ENCODE measurements at regions not wholly inside any gene's neighbourhood (a gene's known extent, or its start where the extent isn't known, plus 50 kb on each side); places are given as distances from the start of the nearest gene placed in this dataset.
"Not testable (repeated sequence)": the region's sequence is repeated elsewhere in the genome, so short reads cannot be mapped to it uniquely, and the experiment has no call there.

GRCh38 chr2:8445580-8445979 is 236.3 kb upstream of the ID2 start:
- Histone ChIP-seq H3K9me3 (replicated peaks; ENCODE audit: low read length) (no peaks in the 10 kb centered on the region), H3K27me3 (ENCODE audit: control insufficient read depth, insufficient read depth, low read length) (no peaks in the 10 kb centered on the region), H3K4me1 (ENCODE audit: control insufficient read depth, insufficient read depth, low read length) (peaks cover 12% of the 10 kb centered on the region), H3K4me2 (ENCODE audit: low read length) (no peak overlapping the region), H3K4me3 (ENCODE audit: low read length) (no peak overlapping the region), H3K9ac (ENCODE audit: low read depth, low read length) (no peak overlapping the region), H3K36me3 (ENCODE audit: insufficient read depth, low read length) (no peaks in the 10 kb centered on the region)

DNA sequence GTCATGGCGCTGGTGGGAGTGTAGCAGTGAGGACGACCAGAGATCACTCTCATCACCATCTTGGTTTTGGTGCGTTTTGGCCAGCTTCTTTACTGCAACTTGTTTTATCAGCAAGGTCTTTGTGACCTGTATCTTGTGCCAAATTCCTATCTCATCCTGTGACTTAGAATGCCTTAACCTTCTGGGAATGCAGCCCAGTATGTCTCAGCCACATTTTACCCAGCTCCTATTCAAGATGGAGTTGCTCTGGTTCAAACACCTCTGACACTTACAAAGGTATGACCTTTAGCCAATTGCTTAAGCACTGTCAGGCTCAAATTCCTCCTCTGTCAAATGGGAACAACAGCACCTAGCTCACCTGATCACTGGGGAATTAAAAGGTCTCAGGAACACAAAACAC is 235.1 kb upstream of the ID2 start:
- H3K4me2 ChIP-seq (ENCODE audit: low read length); H3K9me3 ChIP-seq (replicated peaks; ENCODE audit: low read length); H3K27me3 ChIP-seq (ENCODE audit: control insufficient read depth, insufficient read depth, low read length); H3K4me3 ChIP-seq (ENCODE audit: low read length); H3K9ac ChIP-seq (ENCODE audit: low read depth, low read length); H3K36me3 ChIP-seq (ENCODE audit: insufficient read depth, low read length): not testable (repeated sequence)
- H3K4me1 ChIP-seq (ENCODE audit: control insufficient read depth, insufficient read depth, low read length) = peaks cover 12% of the 10 kb centered on the region

DNA sequence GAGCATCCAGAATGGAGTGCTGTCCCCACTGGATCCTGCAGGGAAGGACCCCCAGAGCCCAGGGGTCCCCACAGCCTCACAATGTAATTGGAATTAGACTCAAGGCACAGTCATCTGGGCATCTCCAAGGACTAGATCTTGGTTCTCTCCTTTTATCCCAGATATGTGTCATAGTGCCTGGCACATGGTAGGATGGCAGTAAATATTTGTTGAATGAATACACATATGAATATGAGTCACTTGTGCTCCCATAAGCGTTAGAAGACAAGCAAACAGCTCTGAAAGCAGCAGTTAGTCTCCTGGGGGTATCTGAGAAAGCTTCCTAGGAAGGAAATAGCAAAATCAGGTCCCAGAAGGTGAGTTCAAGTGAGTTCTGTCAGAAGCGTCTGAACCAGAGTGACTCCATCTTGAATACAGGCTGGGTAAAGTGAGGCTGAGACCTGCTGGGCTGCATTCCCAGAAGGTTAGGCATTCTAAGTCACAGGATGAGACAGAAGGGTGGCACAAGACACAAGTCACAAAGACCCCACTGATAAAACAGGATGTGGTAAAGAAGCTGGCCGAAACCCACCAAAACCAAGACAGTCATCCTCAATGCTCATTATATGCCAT is 234.1 kb upstream of the ID2 start:
- Histone ChIP-seq H3K9me3 (replicated peaks; ENCODE audit: low read length) (no peaks in the 10 kb centered on the region), H3K27me3 (ENCODE audit: control insufficient read depth, insufficient read depth, low read length) (no peaks in the 10 kb centered on the region), H3K4me1 (ENCODE audit: control insufficient read depth, insufficient read depth, low read length) (peaks cover 12% of the 10 kb centered on the region), H3K4me3 (ENCODE audit: low read length) (no peak overlapping the region), H3K36me3 (ENCODE audit: insufficient read depth, low read length) (no peaks in the 10 kb centered on the region), H3K9ac (ENCODE audit: low read depth, low read length) (no peak overlapping the region), H3K4me2 (ENCODE audit: low read length) (no peak overlapping the region)

DNA sequence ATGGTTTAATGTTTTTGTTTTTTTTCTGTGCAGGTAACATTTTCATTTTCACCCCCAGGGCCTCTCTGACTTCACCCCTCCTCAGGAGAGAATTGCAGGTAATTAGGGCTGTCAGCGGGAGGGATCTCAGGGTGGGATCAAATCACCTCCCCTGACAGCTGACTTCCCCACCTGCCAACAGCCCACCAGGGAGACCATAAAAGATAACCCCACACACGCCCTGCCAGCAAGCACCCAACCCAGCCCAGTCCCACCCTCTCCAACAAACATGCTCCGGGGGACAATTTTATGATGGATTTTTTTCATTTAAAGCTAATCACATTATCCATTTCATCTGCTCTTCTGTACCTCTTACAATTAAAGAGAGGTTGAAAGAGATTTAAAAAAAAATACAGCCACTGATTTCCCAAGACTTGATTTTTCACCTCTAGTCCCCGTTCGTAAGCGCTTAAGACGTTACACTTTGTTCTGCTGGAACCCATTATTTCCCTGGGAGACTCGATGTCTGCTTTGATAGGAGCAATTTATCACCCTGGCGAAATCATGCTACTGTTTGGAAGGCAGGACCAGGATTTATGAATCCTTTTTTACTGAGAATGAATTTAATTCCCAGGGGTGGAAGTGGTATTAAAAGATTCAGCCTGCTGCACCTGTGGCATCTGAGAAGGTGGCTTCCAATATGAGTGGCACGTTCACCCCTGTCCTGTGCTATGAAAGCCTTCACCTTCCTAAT is 232.9 kb upstream of the ID2 start:
- H3K9ac ChIP-seq (ENCODE audit: low read depth, low read length) = no peak overlapping the region
- H3K4me3 ChIP-seq (ENCODE audit: low read length) = no peak overlapping the region
- no peaks in the 10 kb centered on the region for H3K27me3 ChIP-seq (ENCODE audit: control insufficient read depth, insufficient read depth, low read length)
- peaks cover 25% of the 10 kb centered on the region for H3K4me1 ChIP-seq (ENCODE audit: control insufficient read depth, insufficient read depth, low read length)
- H3K9me3 ChIP-seq (replicated peaks; ENCODE audit: low read length) = no peaks in the 10 kb centered on the region
- H3K36me3 ChIP-seq (ENCODE audit: insufficient read depth, low read length) = no peaks in the 10 kb centered on the region
- no peak overlapping the region for H3K4me2 ChIP-seq (ENCODE audit: low read length)

DNA sequence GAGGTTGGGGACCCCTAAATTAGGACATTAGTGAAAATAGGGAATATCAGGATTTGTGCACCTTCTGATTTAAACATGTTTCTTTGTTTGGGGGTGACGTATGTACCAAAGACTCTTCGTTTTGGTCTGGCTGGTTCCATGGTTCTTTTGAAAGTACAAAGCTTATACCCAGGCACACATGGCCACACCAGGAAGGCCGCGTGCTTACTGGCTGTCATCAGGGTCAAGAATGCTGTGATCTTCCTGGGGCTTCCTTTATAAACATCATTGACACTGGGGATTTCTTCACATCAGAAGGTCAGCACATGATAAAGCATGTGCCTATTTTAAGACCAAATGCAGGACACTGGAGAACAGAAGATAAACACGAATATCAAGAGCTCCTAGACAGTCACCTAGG is 230.6 kb upstream of the ID2 start:
- H3K9ac ChIP-seq (ENCODE audit: low read depth, low read length) = no peak overlapping the region
- H3K27me3 ChIP-seq (ENCODE audit: control insufficient read depth, insufficient read depth, low read length) = no peaks in the 10 kb centered on the region
- H3K9me3 ChIP-seq (replicated peaks; ENCODE audit: low read length) = no peaks in the 10 kb centered on the region
- H3K36me3 ChIP-seq (ENCODE audit: insufficient read depth, low read length) = no peaks in the 10 kb centered on the region
- no peak overlapping the region for H3K4me2 ChIP-seq (ENCODE audit: low read length)
- no peak overlapping the region for H3K4me3 ChIP-seq (ENCODE audit: low read length)
- peaks cover 32% of the 10 kb centered on the region for H3K4me1 ChIP-seq (ENCODE audit: control insufficient read depth, insufficient read depth, low read length)

GRCh38 chr2:8452296-8452695 is 229.6 kb upstream of the ID2 start:
- no peak overlapping the region for H3K9ac ChIP-seq (ENCODE audit: low read depth, low read length)
- no peak overlapping the region for H3K4me3 ChIP-seq (ENCODE audit: low read length)
- H3K36me3 ChIP-seq (ENCODE audit: insufficient read depth, low read length) = no peaks in the 10 kb centered on the region
- no peaks in the 10 kb centered on the region for H3K9me3 ChIP-seq (replicated peaks; ENCODE audit: low read length)
- H3K4me1 ChIP-seq (ENCODE audit: control insufficient read depth, insufficient read depth, low read length) = peaks cover 28% of the 10 kb centered on the region
- no peaks in the 10 kb centered on the region for H3K27me3 ChIP-seq (ENCODE audit: control insufficient read depth, insufficient read depth, low read length)
- H3K4me2 ChIP-seq (ENCODE audit: low read length) = no peak overlapping the region

DNA sequence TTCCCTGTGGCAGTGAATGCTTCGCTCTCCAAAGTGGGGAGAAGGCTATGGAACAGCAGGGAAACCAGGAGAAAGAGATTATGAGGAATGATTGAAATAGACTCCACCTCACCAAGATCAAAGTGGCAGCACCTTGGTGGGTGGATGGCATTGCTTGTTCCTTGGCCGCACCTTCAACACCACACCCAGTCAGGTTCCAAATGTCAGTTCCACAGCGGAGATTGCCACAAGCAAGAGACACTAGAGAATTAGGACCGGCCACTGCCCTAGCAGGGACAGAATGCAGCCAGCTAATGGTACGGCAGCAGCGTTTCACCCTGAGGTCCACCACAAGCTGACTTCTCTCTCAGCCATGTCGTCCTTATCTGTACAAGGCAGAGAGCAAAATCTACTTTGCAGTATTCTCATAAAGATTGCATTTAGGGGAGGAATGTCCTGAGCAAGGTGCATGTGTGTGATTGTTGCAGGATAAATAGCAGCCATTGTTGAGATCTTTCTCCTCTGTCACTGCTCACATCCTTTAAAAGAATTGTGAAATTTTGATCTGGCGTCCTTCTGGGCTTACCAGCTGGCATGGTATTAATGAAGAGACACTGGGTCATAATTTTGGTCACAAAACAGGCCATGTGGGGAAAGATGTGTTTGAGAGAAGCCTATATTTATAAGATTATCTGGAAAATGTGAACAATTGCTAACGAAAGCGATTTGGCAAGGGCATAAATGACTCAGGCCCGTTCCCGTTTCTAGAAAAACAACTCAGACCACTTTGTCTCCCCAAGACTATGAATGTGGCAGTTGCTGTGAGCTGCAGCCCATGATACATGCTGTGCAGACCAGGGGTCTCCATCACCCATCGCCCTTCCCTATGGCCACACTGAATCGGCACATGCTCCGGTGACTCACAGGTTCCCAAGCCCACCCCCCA is 228.6 kb upstream of the ID2 start:
- H3K27me3 ChIP-seq (ENCODE audit: control insufficient read depth, insufficient read depth, low read length) = no peaks in the 10 kb centered on the region
- H3K4me1 ChIP-seq (ENCODE audit: control insufficient read depth, insufficient read depth, low read length) = peaks cover 20% of the 10 kb centered on the region
- H3K9ac ChIP-seq (ENCODE audit: low read depth, low read length) = no peak overlapping the region
- H3K9me3 ChIP-seq (replicated peaks; ENCODE audit: low read length) = no peaks in the 10 kb centered on the region
- no peaks in the 10 kb centered on the region for H3K36me3 ChIP-seq (ENCODE audit: insufficient read depth, low read length)
- H3K4me2 ChIP-seq (ENCODE audit: low read length) = peak overlapping the region; percentile 25
- peak overlapping the region; percentile 22 for H3K4me3 ChIP-seq (ENCODE audit: low read length)

GRCh38 chr2:8453904-8454302 is 228.0 kb upstream of the ID2 start:
- Histone ChIP-seq H3K4me1 (ENCODE audit: control insufficient read depth, insufficient read depth, low read length) (peaks cover 25% of the 10 kb centered on the region), H3K4me2 (ENCODE audit: low read length) (peak overlapping the region; percentile 25), H3K4me3 (ENCODE audit: low read length) (peak overlapping the region; percentile 22), H3K9me3 (replicated peaks; ENCODE audit: low read length) (no peaks in the 10 kb centered on the region), H3K27me3 (ENCODE audit: control insufficient read depth, insufficient read depth, low read length) (no peaks in the 10 kb centered on the region), H3K36me3 (ENCODE audit: insufficient read depth, low read length) (no peaks in the 10 kb centered on the region), H3K9ac (ENCODE audit: low read depth, low read length) (no peak overlapping the region)

DNA sequence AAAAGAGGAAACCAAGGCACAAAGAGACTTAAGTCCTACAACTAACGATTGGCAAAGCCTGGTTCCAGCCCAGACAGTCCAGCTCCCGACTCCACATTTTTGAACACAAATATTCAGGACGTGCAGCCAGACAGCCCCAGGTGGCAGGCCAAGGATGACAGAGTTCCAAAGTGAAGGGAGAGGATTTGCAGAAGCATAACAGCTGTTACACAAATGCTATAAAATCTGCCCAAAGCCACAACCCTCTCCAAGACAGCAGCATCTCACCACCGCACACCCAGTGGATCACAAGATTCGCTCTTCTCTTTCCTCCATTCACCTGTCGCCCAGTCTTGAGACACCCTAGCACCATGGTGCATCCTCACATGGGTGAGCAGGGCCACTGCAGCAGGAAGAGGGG is 227.1 kb upstream of the ID2 start:
- Histone ChIP-seq H3K36me3 (ENCODE audit: insufficient read depth, low read length) (no peaks in the 10 kb centered on the region), H3K27me3 (ENCODE audit: control insufficient read depth, insufficient read depth, low read length) (no peaks in the 10 kb centered on the region), H3K4me2 (ENCODE audit: low read length) (no peak overlapping the region), H3K4me3 (ENCODE audit: low read length) (no peak overlapping the region), H3K4me1 (ENCODE audit: control insufficient read depth, insufficient read depth, low read length) (peaks cover 28% of the 10 kb centered on the region), H3K9ac (ENCODE audit: low read depth, low read length) (no peak overlapping the region), H3K9me3 (replicated peaks; ENCODE audit: low read length) (no peaks in the 10 kb centered on the region)

DNA sequence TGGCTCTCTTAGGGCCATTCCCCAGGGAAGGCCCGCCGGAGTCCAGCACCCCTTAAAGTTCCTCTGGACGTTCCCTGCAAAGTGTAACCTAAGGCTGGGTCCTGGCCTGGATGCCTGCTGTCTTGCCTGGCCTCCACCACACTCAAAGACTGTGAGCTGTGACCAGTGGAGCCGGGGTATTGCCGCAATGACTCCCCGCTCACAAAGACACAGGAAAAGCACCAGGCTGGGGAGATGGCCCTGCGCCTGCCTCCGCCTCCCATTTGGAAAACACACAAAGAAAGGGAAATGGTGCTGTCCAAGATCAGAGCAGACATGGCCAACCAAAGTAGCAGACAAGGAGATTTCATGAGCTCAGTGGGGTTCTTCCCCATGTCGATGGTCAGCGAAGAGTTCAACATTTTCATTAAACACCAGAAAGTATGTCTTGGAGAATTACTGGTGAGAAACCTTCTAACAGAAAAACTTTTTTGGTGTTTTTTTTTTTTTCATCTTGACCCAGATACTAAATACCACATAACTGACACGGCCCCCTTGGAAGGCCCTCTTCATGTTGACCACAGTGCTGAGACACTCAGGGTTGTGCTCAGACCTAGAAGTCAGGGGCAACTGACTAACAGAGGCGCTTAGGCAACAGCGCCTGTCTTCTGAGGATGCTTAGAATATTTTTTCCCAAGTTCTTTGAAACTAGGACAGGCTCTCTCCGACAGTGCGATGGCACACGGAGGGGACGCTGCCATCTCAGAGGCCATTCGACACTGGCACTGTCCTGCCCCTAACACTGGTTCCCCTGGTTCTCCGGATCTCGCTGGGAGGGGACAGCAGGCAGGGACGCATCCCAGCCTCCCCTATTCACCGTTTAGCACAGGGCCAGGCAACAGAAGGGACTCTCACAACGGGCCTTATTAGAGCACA is 226.4 kb upstream of the ID2 start:
- H3K27me3 ChIP-seq (ENCODE audit: control insufficient read depth, insufficient read depth, low read length) = no peaks in the 10 kb centered on the region
- no peaks in the 10 kb centered on the region for H3K9me3 ChIP-seq (replicated peaks; ENCODE audit: low read length)
- H3K4me1 ChIP-seq (ENCODE audit: control insufficient read depth, insufficient read depth, low read length) = peaks cover 28% of the 10 kb centered on the region
- no peaks in the 10 kb centered on the region for H3K36me3 ChIP-seq (ENCODE audit: insufficient read depth, low read length)
- no peak overlapping the region for H3K9ac ChIP-seq (ENCODE audit: low read depth, low read length)
- H3K4me2 ChIP-seq (ENCODE audit: low read length) = no peak overlapping the region
- no peak overlapping the region for H3K4me3 ChIP-seq (ENCODE audit: low read length)

All from skeletal muscle satellite cell (primary cell).